Kidney (tissue), 13 donors: ENCODE measurements at regions not wholly inside any gene's neighbourhood (a gene's known extent, or its start where the extent isn't known, plus 50 kb on each side); places are given as distances from the start of the nearest gene placed in this dataset.
A peak's percentile ranks its signal among the peaks of the same experiment; 100 is the strongest.

ENCODE experiments used
- DNase-seq, 5 donors: peaks; one replicate each; pipeline ENCODE4 v3.0.0-alpha.2; 2013 to 2020
- FAIRE-seq: peaks from 2 replicates; lab custom pipeline; 2012; peaks lifted over from hg19 to GRCh38; lab: Jason Lieb, UNC
- H3K27ac ChIP-seq, 2 donors: one replicate each; pipeline ENCODE4 v1.7.0; 2013; ENCODE audit warnings: low read depth in 2 of 2, low read length in 2 of 2, inconsistent platforms in 1 of 2
- H3K27me3 ChIP-seq: one replicate; pipeline ENCODE4 v1.7.1; 2013; ENCODE audit warnings: low read length, inconsistent platforms; ENCODE audit not compliant: control insufficient read depth, insufficient read depth
- H3K36me3 ChIP-seq, 3 donors: one replicate each; pipeline versions ENCODE4 v1.7.0 to v1.7.1; 2013; ENCODE audit warnings: low read length in 3 of 3, control low read depth in 1 of 3, inconsistent platforms in 1 of 3; ENCODE audit not compliant: insufficient read depth in 3 of 3, control insufficient read depth in 2 of 3
- H3K4me1 ChIP-seq, 3 donors: one replicate each; pipeline versions ENCODE4 v1.7.0 to v1.7.1; 2013; ENCODE audit warnings: low read length in 3 of 3, inconsistent platforms in 1 of 3, low read depth in 1 of 3; ENCODE audit not compliant: control insufficient read depth in 2 of 3, insufficient read depth in 2 of 3
- H3K4me3 ChIP-seq, 3 donors: one replicate each; pipeline versions ENCODE4 v1.7.0 to v1.8.1; 2013; ENCODE audit warnings: low read length in 3 of 3, control low read depth in 1 of 3, inconsistent platforms in 1 of 3
- H3K9ac ChIP-seq, 3 donors: one replicate each; pipeline versions ENCODE4 v1.7.0 to v1.7.1; 2013; ENCODE audit warnings: low read length in 3 of 3, control low read depth in 1 of 3, inconsistent platforms in 1 of 3
- H3K9me3 ChIP-seq, 3 donors: one replicate each; pipeline versions ENCODE4 v1.7.0 to v1.7.1; 2013; ENCODE audit warnings: low read length in 3 of 3, control low read depth in 1 of 3, inconsistent platforms in 1 of 3; ENCODE audit not compliant: control insufficient read depth in 2 of 3, insufficient read depth in 1 of 3
- CTCF ChIP-seq: IDR thresholded peaks from 3 replicates; pipeline ENCODE4 v1.5.1; 2012; ENCODE audit warnings: mild to moderate bottlenecking, moderate library complexity, borderline replicate concordance; ENCODE audit not compliant: insufficient read depth; ENCODE audit errors: extremely low read depth
- intact Hi-C: fragments of 100-400 bp; cut with DNase I; formaldehyde crosslinking; loops from one replicate; pipeline ENCODE4 v1.11.1; 2022
- donor health status: control.
- donor health status: control.
- donor health status: control.
- donor health status: control.
- donor health status: control.
- donor health status: DM: yes; HTN: yes; CAD: no.
- donor health status: Normal renal cell carcinoma (clear cell type).

- no peak overlapping the region for H3K9ac ChIP-seq
- intact Hi-C loops = no loop called here
- no peaks in the 10 kb centered on the region for H3K4me1 ChIP-seq
- H3K9me3 ChIP-seq = peaks cover 0 to 27% (median 7%) of the 10 kb centered on the region in 3 donors
- FAIRE-seq = no peak
- H3K36me3 ChIP-seq = no peaks in the 10 kb centered on the region
- H3K27ac ChIP-seq = no peak overlapping the region
- DNase-seq = peak in 1 of 5 donors; percentile 20
- no peaks in the 10 kb centered on the region for H3K27me3 ChIP-seq
- no peak overlapping the region for H3K4me3 ChIP-seq
- no peak for TF ChIP-seq CTCF
These were observed 122.9 kb upstream of the PPP2R2D start for GRCh38 chr10:131777921-131778320.

- H3K27me3 ChIP-seq = no peaks in the 10 kb centered on the region
- no peak overlapping the region for H3K27ac ChIP-seq
- no peaks in the 10 kb centered on the region for H3K4me1 ChIP-seq
- DNase-seq (peak in 2 of 5 donors; percentile 19 to 41), FAIRE-seq (no peak)
- H3K4me3 ChIP-seq = no peak overlapping the region
- peaks cover 0 to 27% (median 7%) of the 10 kb centered on the region in 3 donors for H3K9me3 ChIP-seq
- intact Hi-C loops = no loop called here
- H3K36me3 ChIP-seq = no peaks in the 10 kb centered on the region
- TF ChIP-seq CTCF = no peak
- no peak overlapping the region for H3K9ac ChIP-seq
These were observed 122.4 kb upstream of the PPP2R2D start for GRCh38 chr10:131778385-131778784.

GRCh38 chr10:131778842-131779241 is 122.0 kb upstream of the PPP2R2D start:
- intact Hi-C loops = no loop called here
- no peaks in the 10 kb centered on the region for H3K36me3 ChIP-seq
- peaks cover 0 to 27% (median 7%) of the 10 kb centered on the region in 3 donors for H3K9me3 ChIP-seq
- no peak for TF ChIP-seq CTCF
- FAIRE-seq = no peak
- no peak overlapping the region for H3K9ac ChIP-seq
- no peaks in the 10 kb centered on the region for H3K27me3 ChIP-seq
- no peak overlapping the region for H3K27ac ChIP-seq
- peak in 1 of 5 donors; percentile 16 for DNase-seq
- H3K4me3 ChIP-seq = no peak overlapping the region
- H3K4me1 ChIP-seq = no peaks in the 10 kb centered on the region
